Caco-2 (cell line): ENCODE measurements at regions not wholly inside any gene's neighbourhood (a gene's known extent, or its start where the extent isn't known, plus 50 kb on each side); places are given as distances from the start of the nearest gene placed in this dataset.

ENCODE experiments used
- BruUV-seq: library from RNA; stranded (reverse); fragments of 400-500 nt; replicated peaks from 2 replicates; lab custom pipeline; 2021; lab: Mats Ljungman, UMichigan
- CTCF ChIA-PET: fragments of 300-600 bp; sonication (Branson Sonifier 250); formaldehyde crosslinking; loops from one replicate; lab custom pipeline; 2022; ENCODE audit warnings: antibody characterized with exemption; lab: Charles Lee
- POLR2A ChIA-PET: fragments of 300-600 bp; sonication (Branson Sonifier 250); formaldehyde crosslinking; loops from one replicate; lab custom pipeline; 2022; ENCODE audit warnings: antibody characterized with exemption; lab: Charles Lee
- DNase-seq, 2 experiments: peaks; one replicate each; pipeline versions ENCODE4 v3.0.0 to v3.0.0-alpha.2; 2020 to 2022
- H3K27me3 ChIP-seq: replicated peaks from 2 replicates; pipeline ENCODE4 v1.6.0; 2011; ENCODE audit warnings: low read length; ENCODE audit not compliant: control insufficient read depth, insufficient read depth
- H3K36me3 ChIP-seq: 2 replicates; pipeline ENCODE4 v1.5.1; 2011; ENCODE audit warnings: low read length; ENCODE audit not compliant: control insufficient read depth, insufficient read depth
- H3K4me1 ChIP-seq: fragments of 250-450 bp; sonication (Bioruptor Pico); 2 replicates; pipeline ENCODE4 v1.5.1; 2020; ENCODE audit warnings: mild to moderate bottlenecking
- H3K4me3 ChIP-seq: 2 replicates; pipeline ENCODE4 v1.5.1; 2011; ENCODE audit warnings: low read depth, mild to moderate bottlenecking, control low read depth, low read length
- H3K9me3 ChIP-seq: fragments of 250-450 bp; sonication (Bioruptor Pico); 2 replicates; pipeline ENCODE4 v1.5.1; 2020; ENCODE audit warnings: mild to moderate bottlenecking, moderate library complexity
- H3K27ac Mint-ChIP-seq: one replicate; pipeline ENCODE4 v1.8.0; 2022; ENCODE audit warnings: mixed read lengths; ENCODE audit not compliant: unreplicated experiment
- H3K27me3 Mint-ChIP-seq: one replicate; pipeline ENCODE4 v1.8.0; 2022; ENCODE audit warnings: mixed read lengths; ENCODE audit not compliant: insufficient read depth, unreplicated experiment
- H3K36me3 Mint-ChIP-seq: one replicate; pipeline ENCODE4 v1.8.0; 2022; ENCODE audit warnings: mild to moderate bottlenecking, mixed read lengths; ENCODE audit not compliant: insufficient read depth, unreplicated experiment
- H3K4me1 Mint-ChIP-seq: one replicate; pipeline ENCODE4 v1.8.0; 2022; ENCODE audit warnings: low read depth, mixed read lengths; ENCODE audit not compliant: unreplicated experiment
- H3K4me3 Mint-ChIP-seq: one replicate; pipeline ENCODE4 v1.8.0; 2022; ENCODE audit warnings: mild to moderate bottlenecking, moderate library complexity, mixed read lengths; ENCODE audit not compliant: unreplicated experiment
- H3K9me3 Mint-ChIP-seq: one replicate; pipeline ENCODE4 v1.8.0; 2022; ENCODE audit warnings: mixed read lengths; ENCODE audit not compliant: unreplicated experiment
- CTCF ChIP-seq, 2 experiments: fragments of 200-600 bp in 1 of 2; IDR thresholded peaks; 1 replicate in 1 of 2; 2 replicates in 1 of 2; pipeline versions ENCODE4 v1.5.1 to v1.8.0; 2011 to 2022; ENCODE audit warnings: antibody characterized with exemption in 1 of 2, control low read depth in 1 of 2, inconsistent platforms in 1 of 2, low read depth in 1 of 2, low read length in 1 of 2, mild to moderate bottlenecking in 1 of 2, moderate library complexity in 1 of 2; ENCODE audit not compliant: insufficient read depth in 1 of 2, severe bottlenecking in 1 of 2, unreplicated experiment in 1 of 2
- intact Hi-C: fragments of 100-400 bp; cut with micrococcal nuclease; formaldehyde crosslinking; loops from one replicate; pipeline ENCODE4 v1.10.0; 2022; ENCODE audit not compliant: unreplicated experiment

- no peak for TF ChIP-seq CTCF (IDR thresholded peaks at IDR 0.05; ENCODE audit: insufficient read depth in 1 of 2, low read depth in 1 of 2, low read length in 1 of 2, severe bottlenecking in 1 of 2, unreplicated experiment in 1 of 2)
- Mint-ChIP-seq H3K27ac (no peak overlapping the region), H3K4me1 (no peaks in the 10 kb centered on the region), H3K36me3 (no peaks in the 10 kb centered on the region), H3K9me3 (no peaks in the 10 kb centered on the region), H3K4me3 (no peak overlapping the region), H3K27me3 (no peaks in the 10 kb centered on the region)
- H3K36me3 ChIP-seq = no peaks in the 10 kb centered on the region
- H3K4me3 ChIP-seq = no peak overlapping the region
- H3K4me1 ChIP-seq = no peaks in the 10 kb centered on the region
- no peaks in the 10 kb centered on the region for H3K27me3 ChIP-seq
- ChIA-PET CTCF (no interaction called here), POLR2A (no interaction called here)
- intact Hi-C loops = no loop called here
- BruUV-seq = no TSS peak
- H3K9me3 ChIP-seq = no peaks in the 10 kb centered on the region
- no peak for DNase-seq
These were observed 208.5 kb upstream of the SPOPL start for GRCh38 chr2:138293045-138293444.

GRCh38 chr2:138293549-138293948, 208.0 kb upstream of the SPOPL start:
- BruUV-seq = no TSS peak
- H3K4me1 Mint-ChIP-seq = no peaks in the 10 kb centered on the region

GRCh38 chr2:138294451-138294850, 207.1 kb upstream of the SPOPL start:
- H3K4me1 Mint-ChIP-seq = no peaks in the 10 kb centered on the region
- H3K27ac Mint-ChIP-seq = no peak overlapping the region
- H3K4me3 ChIP-seq = no peak overlapping the region
- no peaks in the 10 kb centered on the region for H3K36me3 ChIP-seq
- ChIA-PET POLR2A (no interaction called here), CTCF (no interaction called here)
- no peak for DNase-seq
- H3K27me3 Mint-ChIP-seq = no peaks in the 10 kb centered on the region
- intact Hi-C loops = no loop called here
- no peak overlapping the region for H3K4me3 Mint-ChIP-seq
- no peaks in the 10 kb centered on the region for H3K27me3 ChIP-seq
- no peaks in the 10 kb centered on the region for H3K36me3 Mint-ChIP-seq
- no TSS peak for BruUV-seq
- H3K4me1 ChIP-seq = no peaks in the 10 kb centered on the region
- H3K9me3 Mint-ChIP-seq = no peaks in the 10 kb centered on the region
- no peak for TF ChIP-seq CTCF (IDR thresholded peaks at IDR 0.05; ENCODE audit: insufficient read depth in 1 of 2, low read depth in 1 of 2, low read length in 1 of 2, severe bottlenecking in 1 of 2, unreplicated experiment in 1 of 2)
- no peaks in the 10 kb centered on the region for H3K9me3 ChIP-seq

More at GRCh38 chr2:138293549-138293948, 208.0 kb upstream of the SPOPL start:
- intact Hi-C loops = no loop called here
- no peak for TF ChIP-seq CTCF (IDR thresholded peaks at IDR 0.05; ENCODE audit: insufficient read depth in 1 of 2, low read depth in 1 of 2, low read length in 1 of 2, severe bottlenecking in 1 of 2, unreplicated experiment in 1 of 2)
- H3K36me3 ChIP-seq = no peaks in the 10 kb centered on the region
- Mint-ChIP-seq H3K4me3 (no peak overlapping the region), H3K9me3 (no peaks in the 10 kb centered on the region), H3K27ac (no peak overlapping the region), H3K27me3 (no peaks in the 10 kb centered on the region), H3K36me3 (no peaks in the 10 kb centered on the region)
- DNase-seq = no peak
- ChIA-PET CTCF (no interaction called here), POLR2A (no interaction called here)
- H3K27me3 ChIP-seq = no peaks in the 10 kb centered on the region
- H3K4me1 ChIP-seq = no peaks in the 10 kb centered on the region
- H3K9me3 ChIP-seq = no peaks in the 10 kb centered on the region
- no peak overlapping the region for H3K4me3 ChIP-seq
